ENCODE measurements at regions not wholly inside any gene's neighbourhood (a gene's known extent, or its start where the extent isn't known, plus 50 kb on each side); places are given as distances from the start of the nearest gene placed in this dataset.
A peak's percentile ranks its signal among the peaks of the same experiment; 100 is the strongest.
"Not testable (repeated sequence)": the region's sequence is repeated elsewhere in the genome, so short reads cannot be mapped to it uniquely, and the experiment has no call there.

GRCh38 chr3:96480881-96481280, 333.5 kb upstream of the EPHA6 start:
- Mint-ChIP-seq H3K36me3 (ENCODE audit: low read depth) (no peaks in the 10 kb centered on the region), H3K4me1 (no peaks in the 10 kb centered on the region), H3K4me3 (no peak overlapping the region), H3K9me3 (peaks cover 4% of the 10 kb centered on the region), H3K27ac (no peak overlapping the region), H3K27me3 (no peaks in the 10 kb centered on the region)
- intact Hi-C loops (cut with micrococcal nuclease) = no loop called here
- no peak for DNase-seq

- H3K36me3 Mint-ChIP-seq (ENCODE audit: low read depth); intact Hi-C loops (cut with micrococcal nuclease); H3K4me1 Mint-ChIP-seq; H3K4me3 Mint-ChIP-seq; DNase-seq; H3K27ac Mint-ChIP-seq; H3K9me3 Mint-ChIP-seq; H3K27me3 Mint-ChIP-seq: not testable (repeated sequence)
Observed at GRCh38 chr3:96483191-96483590, 331.2 kb upstream of the EPHA6 start.

GRCh38 chr3:96483781-96484180, 330.6 kb upstream of the EPHA6 start:
- H3K4me1 Mint-ChIP-seq = no peaks in the 10 kb centered on the region
- H3K27me3 Mint-ChIP-seq = no peaks in the 10 kb centered on the region
- intact Hi-C loops (cut with micrococcal nuclease) = no loop called here
- no peaks in the 10 kb centered on the region for H3K36me3 Mint-ChIP-seq (ENCODE audit: low read depth)
- H3K9me3 Mint-ChIP-seq = peaks cover 6% of the 10 kb centered on the region
- H3K27ac Mint-ChIP-seq = no peak overlapping the region
- no peak for DNase-seq
- H3K4me3 Mint-ChIP-seq = no peak overlapping the region

GRCh38 chr3:96488708-96489107, 325.7 kb upstream of the EPHA6 start:
- intact Hi-C loops (cut with micrococcal nuclease) = no loop called here
- Mint-ChIP-seq H3K36me3 (ENCODE audit: low read depth) (no peaks in the 10 kb centered on the region), H3K27me3 (no peaks in the 10 kb centered on the region)

GRCh38 chr3:96491023-96491422, 323.4 kb upstream of the EPHA6 start:
- no peaks in the 10 kb centered on the region for H3K4me1 Mint-ChIP-seq
- no peak for DNase-seq
- intact Hi-C loops (cut with micrococcal nuclease) = no loop called here
- H3K27ac Mint-ChIP-seq = no peak overlapping the region
- no peak overlapping the region for H3K4me3 Mint-ChIP-seq
- no peaks in the 10 kb centered on the region for H3K27me3 Mint-ChIP-seq
- peaks cover 7% of the 10 kb centered on the region for H3K9me3 Mint-ChIP-seq
- H3K36me3 Mint-ChIP-seq (ENCODE audit: low read depth) = no peaks in the 10 kb centered on the region

More at GRCh38 chr3:96488708-96489107, 325.7 kb upstream of the EPHA6 start:
- Mint-ChIP-seq H3K9me3 (peaks cover 7% of the 10 kb centered on the region), H3K27ac (no peak overlapping the region), H3K4me3 (no peak overlapping the region), H3K4me1 (no peaks in the 10 kb centered on the region)
- no peak for DNase-seq

- no peaks in the 10 kb centered on the region for H3K4me1 Mint-ChIP-seq
- no peaks in the 10 kb centered on the region for H3K27me3 Mint-ChIP-seq
- intact Hi-C loops (cut with micrococcal nuclease) = no loop called here
- H3K36me3 Mint-ChIP-seq (ENCODE audit: low read depth) = no peaks in the 10 kb centered on the region
- no peak for DNase-seq
- H3K27ac Mint-ChIP-seq = no peak overlapping the region
- no peak overlapping the region for H3K4me3 Mint-ChIP-seq
- H3K9me3 Mint-ChIP-seq = peaks cover 13% of the 10 kb centered on the region
Observed at GRCh38 chr3:96491868-96492267, 322.5 kb upstream of the EPHA6 start.

GRCh38 chr3:96510334-96510733, 304.1 kb upstream of the EPHA6 start:
- H3K9me3 Mint-ChIP-seq = peaks cover 3% of the 10 kb centered on the region
- H3K36me3 Mint-ChIP-seq (ENCODE audit: low read depth) = no peaks in the 10 kb centered on the region
- H3K4me1 Mint-ChIP-seq = no peaks in the 10 kb centered on the region
- DNase-seq = no peak
- no peak overlapping the region for H3K27ac Mint-ChIP-seq
- intact Hi-C loops (cut with micrococcal nuclease) = no loop called here
- no peaks in the 10 kb centered on the region for H3K27me3 Mint-ChIP-seq
- no peak overlapping the region for H3K4me3 Mint-ChIP-seq

- no peak overlapping the region for H3K27ac Mint-ChIP-seq
- H3K36me3 Mint-ChIP-seq (ENCODE audit: low read depth) = no peaks in the 10 kb centered on the region
- H3K27me3 Mint-ChIP-seq = no peaks in the 10 kb centered on the region
- no peaks in the 10 kb centered on the region for H3K9me3 Mint-ChIP-seq
- intact Hi-C loops (cut with micrococcal nuclease) = no loop called here
- DNase-seq = no peak
- no peaks in the 10 kb centered on the region for H3K4me1 Mint-ChIP-seq
- no peak overlapping the region for H3K4me3 Mint-ChIP-seq
Observed at GRCh38 chr3:96537165-96537564, 277.2 kb upstream of the EPHA6 start.

GRCh38 chr3:96538186-96538585, 276.2 kb upstream of the EPHA6 start:
- intact Hi-C loops (cut with micrococcal nuclease) = no loop called here
- no peak overlapping the region for H3K27ac Mint-ChIP-seq
- no peaks in the 10 kb centered on the region for H3K9me3 Mint-ChIP-seq
- DNase-seq = no peak
- no peaks in the 10 kb centered on the region for H3K4me1 Mint-ChIP-seq
- no peaks in the 10 kb centered on the region for H3K36me3 Mint-ChIP-seq (ENCODE audit: low read depth)
- no peaks in the 10 kb centered on the region for H3K27me3 Mint-ChIP-seq
- H3K4me3 Mint-ChIP-seq = no peak overlapping the region

- Mint-ChIP-seq H3K36me3 (ENCODE audit: low read depth) (no peaks in the 10 kb centered on the region), H3K9me3 (peaks cover 8% of the 10 kb centered on the region), H3K27me3 (no peaks in the 10 kb centered on the region), H3K27ac (no peak overlapping the region), H3K4me1 (no peaks in the 10 kb centered on the region), H3K4me3 (no peak overlapping the region)
- intact Hi-C loops (cut with micrococcal nuclease) = no loop called here
- DNase-seq = no peak
Observed at GRCh38 chr3:96548073-96548472, 266.3 kb upstream of the EPHA6 start.

GRCh38 chr3:96576935-96577334, 237.5 kb upstream of the EPHA6 start:
- no peak overlapping the region for H3K4me3 Mint-ChIP-seq
- intact Hi-C loops (cut with micrococcal nuclease) = no loop called here
- H3K4me1 Mint-ChIP-seq = no peaks in the 10 kb centered on the region
- peaks cover 18% of the 10 kb centered on the region for H3K9me3 Mint-ChIP-seq
- no peak overlapping the region for H3K27ac Mint-ChIP-seq
- DNase-seq = no peak
- H3K27me3 Mint-ChIP-seq = no peaks in the 10 kb centered on the region
- H3K36me3 Mint-ChIP-seq (ENCODE audit: low read depth) = no peaks in the 10 kb centered on the region

- no peak for DNase-seq
- H3K4me3 Mint-ChIP-seq = no peak overlapping the region
- H3K4me1 Mint-ChIP-seq = no peaks in the 10 kb centered on the region
- no peak overlapping the region for H3K27ac Mint-ChIP-seq
- no peaks in the 10 kb centered on the region for H3K27me3 Mint-ChIP-seq
- peaks cover 13% of the 10 kb centered on the region for H3K9me3 Mint-ChIP-seq
- intact Hi-C loops (cut with micrococcal nuclease) = no loop called here
- no peaks in the 10 kb centered on the region for H3K36me3 Mint-ChIP-seq (ENCODE audit: low read depth)
Observed at GRCh38 chr3:96584066-96584465, 230.3 kb upstream of the EPHA6 start.

GRCh38 chr3:96606865-96607264, 207.5 kb upstream of the EPHA6 start:
- intact Hi-C loops (cut with micrococcal nuclease); H3K27me3 Mint-ChIP-seq: not testable (repeated sequence)

GRCh38 chr3:96619475-96619874, 194.9 kb upstream of the EPHA6 start:
- H3K4me3 Mint-ChIP-seq = no peak overlapping the region
- H3K27me3 Mint-ChIP-seq = no peaks in the 10 kb centered on the region
- H3K36me3 Mint-ChIP-seq (ENCODE audit: low read depth) = no peaks in the 10 kb centered on the region
- DNase-seq = no peak
- H3K9me3 Mint-ChIP-seq = no peaks in the 10 kb centered on the region
- H3K4me1 Mint-ChIP-seq = no peaks in the 10 kb centered on the region
- intact Hi-C loops (cut with micrococcal nuclease) = no loop called here
- H3K27ac Mint-ChIP-seq = no peak overlapping the region

More at GRCh38 chr3:96606865-96607264, 207.5 kb upstream of the EPHA6 start:
- H3K4me3 Mint-ChIP-seq; H3K4me1 Mint-ChIP-seq; H3K36me3 Mint-ChIP-seq (ENCODE audit: low read depth); DNase-seq; H3K27ac Mint-ChIP-seq: not testable (repeated sequence)
- peaks cover 12% of the 10 kb centered on the region for H3K9me3 Mint-ChIP-seq

- Mint-ChIP-seq H3K27ac (no peak overlapping the region), H3K27me3 (no peaks in the 10 kb centered on the region), H3K4me1 (no peaks in the 10 kb centered on the region), H3K36me3 (ENCODE audit: low read depth) (no peaks in the 10 kb centered on the region), H3K9me3 (no peaks in the 10 kb centered on the region), H3K4me3 (no peak overlapping the region)
- peak; percentile 55 for DNase-seq
- intact Hi-C loops (cut with micrococcal nuclease) = no loop called here
Observed at GRCh38 chr3:96622878-96623277, 191.5 kb upstream of the EPHA6 start.

Measured in activated CD4-positive, alpha-beta T cell treated with anti-CD3 and anti-CD28 coated beads, Interleukin-2, amount 10 ng/mL, durations not matched to agents 24 days and 14 days (primary cell).